Osteoblast (primary cell): ENCODE measurements at regions not wholly inside any gene's neighbourhood (a gene's known extent, or its start where the extent isn't known, plus 50 kb on each side); places are given as distances from the start of the nearest gene placed in this dataset.

Experiments used
- DNase-seq: peaks from one replicate; pipeline ENCODE4 v3.0.0; 2011; ENCODE audit warnings: low spot score, mixed read lengths; ENCODE audit not compliant: insufficient read length; ENCODE audit errors: missing footprints
- H2AFZ ChIP-seq: 2 replicates; pipeline ENCODE4 v1.6.0; 2011; ENCODE audit warnings: mild to moderate bottlenecking, low read length
- H3K27ac ChIP-seq: 2 replicates; pipeline ENCODE4 v1.5.1; 2011; ENCODE audit warnings: mild to moderate bottlenecking, low read depth, low read length, moderate library complexity
- H3K27me3 ChIP-seq: 2 replicates; pipeline ENCODE4 v1.6.0; 2012; ENCODE audit warnings: mild to moderate bottlenecking, control low read depth, inconsistent platforms, low read length, moderate library complexity; ENCODE audit not compliant: insufficient read depth
- H3K36me3 ChIP-seq: 2 replicates; pipeline ENCODE4 v1.5.1; 2011; ENCODE audit warnings: mild to moderate bottlenecking, low read length, control low read depth, moderate library complexity; ENCODE audit not compliant: insufficient read depth
- H3K4me1 ChIP-seq: 2 replicates; pipeline ENCODE4 v1.5.1; 2011; ENCODE audit warnings: mild to moderate bottlenecking, low read length, control low read depth, moderate library complexity; ENCODE audit not compliant: insufficient read depth
- H3K4me2 ChIP-seq: 2 replicates; pipeline ENCODE4 v1.6.0; 2011; ENCODE audit warnings: mild to moderate bottlenecking, low read length; ENCODE audit not compliant: insufficient read depth
- H3K4me3 ChIP-seq: fragments of 200-600 bp; sonication (generic); 3 replicates; pipeline ENCODE4 v1.5.1; 2012; ENCODE audit warnings: mild to moderate bottlenecking, low read length, inconsistent platforms; ENCODE audit not compliant: insufficient read depth
- H3K79me2 ChIP-seq: 2 replicates; pipeline ENCODE4 v1.6.0; 2012; ENCODE audit warnings: mild to moderate bottlenecking, low read length, control low read depth, inconsistent platforms; ENCODE audit not compliant: insufficient read depth
- H3K9me3 ChIP-seq: 2 replicates; pipeline ENCODE4 v1.5.1; 2011; ENCODE audit warnings: low read depth, low read length, control low read depth
- H4K20me1 ChIP-seq: 2 replicates; pipeline ENCODE4 v1.6.0; 2012; ENCODE audit warnings: mild to moderate bottlenecking, low read length, control low read depth; ENCODE audit not compliant: insufficient read depth
- TF ChIP-seq, protein P1 (sequence below): IDR thresholded peaks from 2 replicates; pipeline ENCODE4 v1.5.1; 2011; ENCODE audit warnings: mild to moderate bottlenecking, low read depth, low read length, moderate library complexity; ENCODE audit errors: extremely low read depth

DNA sequence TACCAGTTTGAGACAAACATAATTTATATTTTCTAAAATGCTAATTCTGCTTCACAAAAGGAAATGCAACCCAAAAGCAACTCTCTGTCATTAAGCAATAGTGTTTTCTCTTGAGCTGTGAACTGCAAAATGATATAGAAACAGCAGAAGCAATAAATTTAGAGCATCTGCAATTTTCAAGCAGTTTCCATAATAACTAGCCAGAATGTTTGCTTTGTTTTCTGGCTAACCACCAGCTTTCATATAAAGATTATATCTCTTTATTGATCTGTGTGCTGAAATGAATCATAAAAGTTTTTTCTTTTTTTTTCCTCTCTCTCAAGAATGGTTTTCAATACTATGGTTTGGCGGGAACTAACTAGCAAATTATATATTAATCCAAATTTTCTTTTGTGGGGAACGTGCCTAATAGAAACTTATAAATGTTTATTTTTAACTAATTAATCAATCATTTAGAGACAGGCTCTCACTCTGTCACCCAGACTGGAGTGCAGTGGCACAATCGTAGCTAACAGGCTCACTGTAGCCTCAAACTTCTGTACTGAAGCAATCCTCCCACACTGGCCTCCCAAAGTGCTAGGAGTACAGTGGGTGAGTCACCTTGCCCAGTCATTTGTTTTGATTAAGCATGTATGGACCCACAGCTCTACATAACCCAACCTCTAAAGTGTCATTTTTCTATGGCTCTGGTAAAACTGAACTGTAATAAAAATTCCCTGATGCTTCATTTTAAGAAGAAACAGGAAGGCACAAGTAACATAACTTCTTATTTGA, 830.1 kb upstream of the MGAT4C start:
- Histone ChIP-seq H3K79me2 (no peaks in the 10 kb centered on the region), H3K4me2 (no peak overlapping the region), H3K27ac (no peak overlapping the region), H3K9me3 (no peaks in the 10 kb centered on the region), H3K27me3 (no peaks in the 10 kb centered on the region), H3K36me3 (no peaks in the 10 kb centered on the region), H2AFZ (no peak overlapping the region), H3K4me3 (no peak overlapping the region), H3K4me1 (no peaks in the 10 kb centered on the region), H4K20me1 (no peaks in the 10 kb centered on the region)
- DNase-seq = no peak
- TF ChIP-seq, protein P1, sequence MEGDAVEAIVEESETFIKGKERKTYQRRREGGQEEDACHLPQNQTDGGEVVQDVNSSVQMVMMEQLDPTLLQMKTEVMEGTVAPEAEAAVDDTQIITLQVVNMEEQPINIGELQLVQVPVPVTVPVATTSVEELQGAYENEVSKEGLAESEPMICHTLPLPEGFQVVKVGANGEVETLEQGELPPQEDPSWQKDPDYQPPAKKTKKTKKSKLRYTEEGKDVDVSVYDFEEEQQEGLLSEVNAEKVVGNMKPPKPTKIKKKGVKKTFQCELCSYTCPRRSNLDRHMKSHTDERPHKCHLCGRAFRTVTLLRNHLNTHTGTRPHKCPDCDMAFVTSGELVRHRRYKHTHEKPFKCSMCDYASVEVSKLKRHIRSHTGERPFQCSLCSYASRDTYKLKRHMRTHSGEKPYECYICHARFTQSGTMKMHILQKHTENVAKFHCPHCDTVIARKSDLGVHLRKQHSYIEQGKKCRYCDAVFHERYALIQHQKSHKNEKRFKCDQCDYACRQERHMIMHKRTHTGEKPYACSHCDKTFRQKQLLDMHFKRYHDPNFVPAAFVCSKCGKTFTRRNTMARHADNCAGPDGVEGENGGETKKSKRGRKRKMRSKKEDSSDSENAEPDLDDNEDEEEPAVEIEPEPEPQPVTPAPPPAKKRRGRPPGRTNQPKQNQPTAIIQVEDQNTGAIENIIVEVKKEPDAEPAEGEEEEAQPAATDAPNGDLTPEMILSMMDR = no peak

DNA sequence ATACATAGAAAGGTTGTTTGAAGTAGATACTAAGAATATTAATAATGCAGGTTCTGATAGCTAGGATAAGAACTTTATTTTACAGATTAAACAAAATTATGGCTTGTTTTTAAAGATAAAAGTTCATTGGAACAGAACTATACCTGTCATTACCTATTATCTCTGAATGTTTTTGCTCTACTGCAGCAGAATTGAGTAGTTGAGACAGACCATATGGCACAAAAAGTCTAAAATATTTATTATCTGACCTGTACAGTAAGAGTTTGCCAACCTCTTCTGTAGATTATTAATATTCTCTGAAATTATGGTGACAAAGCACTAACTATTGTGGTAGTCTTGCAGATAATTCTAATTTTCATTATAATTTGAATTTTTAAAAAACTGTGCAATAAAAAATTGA, 829.1 kb upstream of the MGAT4C start:
- Histone ChIP-seq H3K27me3 (no peaks in the 10 kb centered on the region), H2AFZ (no peak overlapping the region), H3K4me2 (no peak overlapping the region), H3K4me1 (no peaks in the 10 kb centered on the region), H3K36me3 (no peaks in the 10 kb centered on the region), H4K20me1 (no peaks in the 10 kb centered on the region), H3K79me2 (no peaks in the 10 kb centered on the region), H3K4me3 (no peak overlapping the region), H3K9me3 (no peaks in the 10 kb centered on the region), H3K27ac (no peak overlapping the region)
- TF ChIP-seq, protein P1 = no peak
- DNase-seq = no peak

DNA sequence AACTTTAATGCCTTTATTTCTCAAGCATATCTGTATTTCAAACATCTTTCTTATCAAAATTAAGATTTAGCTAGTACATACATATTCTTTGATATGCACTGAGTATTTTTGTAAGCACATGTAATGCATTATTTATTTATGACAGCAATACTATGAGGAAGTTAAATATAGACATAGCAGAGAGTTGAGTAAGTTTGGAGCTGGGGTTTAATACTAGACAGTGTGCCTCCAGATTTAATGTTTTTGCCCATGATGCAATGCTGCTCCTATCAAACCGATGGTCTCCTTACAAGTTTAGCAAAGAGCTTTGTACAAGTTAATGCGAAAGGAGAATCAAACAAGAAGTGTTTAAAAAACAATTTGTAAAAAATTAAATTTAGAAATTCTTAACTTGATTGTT, 826.6 kb upstream of the MGAT4C start:
- DNase-seq = no peak
- no peaks in the 10 kb centered on the region for H3K36me3 ChIP-seq
- no peaks in the 10 kb centered on the region for H3K9me3 ChIP-seq
- H4K20me1 ChIP-seq = no peaks in the 10 kb centered on the region
- H2AFZ ChIP-seq = no peak overlapping the region
- no peaks in the 10 kb centered on the region for H3K27me3 ChIP-seq
- TF ChIP-seq, protein P1 = no peak
- no peak overlapping the region for H3K27ac ChIP-seq
- no peak overlapping the region for H3K4me3 ChIP-seq
- H3K4me2 ChIP-seq = no peak overlapping the region
- H3K79me2 ChIP-seq = no peaks in the 10 kb centered on the region
- H3K4me1 ChIP-seq = no peaks in the 10 kb centered on the region

DNA sequence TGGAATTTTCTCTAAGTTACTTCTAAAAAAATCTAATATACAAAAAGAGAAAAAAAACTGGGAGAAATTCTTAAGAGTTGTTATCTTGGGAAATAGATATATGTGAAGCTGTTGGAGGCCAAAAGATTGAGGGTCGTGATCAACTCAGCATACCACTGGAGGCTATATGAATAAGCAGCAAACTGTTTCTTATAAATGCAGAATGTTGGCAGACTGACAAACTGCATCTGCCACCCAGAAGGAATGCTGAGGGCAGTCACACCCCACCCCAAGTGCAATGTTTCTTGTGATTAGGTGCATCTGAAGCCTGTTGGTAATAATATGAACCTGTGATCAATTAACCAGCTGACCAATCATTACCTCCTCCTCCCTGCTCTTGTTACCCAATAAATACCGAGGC, 818.6 kb upstream of the MGAT4C start:
- Histone ChIP-seq H3K27me3 (no peaks in the 10 kb centered on the region), H4K20me1 (no peaks in the 10 kb centered on the region), H3K4me1 (no peaks in the 10 kb centered on the region), H3K36me3 (no peaks in the 10 kb centered on the region), H3K4me3 (no peak overlapping the region), H3K4me2 (no peak overlapping the region), H3K27ac (no peak overlapping the region), H3K79me2 (no peaks in the 10 kb centered on the region), H3K9me3 (no peaks in the 10 kb centered on the region), H2AFZ (no peak overlapping the region)
- no peak for DNase-seq
- TF ChIP-seq, protein P1 = no peak
